Endothelial cell of umbilical vein (primary cell): ENCODE measurements at regions not wholly inside any gene's neighbourhood (a gene's known extent, or its start where the extent isn't known, plus 50 kb on each side); places are given as distances from the start of the nearest gene placed in this dataset.

Source experiments
- BruUV-seq: library from RNA; stranded (reverse); fragments of 400-500 nt; replicated peaks from 2 replicates; lab custom pipeline; 2021; lab: Mats Ljungman, UMichigan
- CTCF ChIA-PET: fragments of 300-600, 350-600 bp; sonication (Branson Sonifier 250); formaldehyde crosslinking; loops from one replicate; lab custom pipeline; 2021; ENCODE audit warnings: antibody characterized with exemption, inconsistent platforms; lab: Charles Lee
- POLR2A ChIA-PET: fragments of 300-600, 350-600 bp; sonication (Branson Sonifier 250); formaldehyde crosslinking; loops from one replicate; lab custom pipeline; 2021; ENCODE audit warnings: antibody characterized with exemption, inconsistent platforms; lab: Charles Lee
- DNase-seq: peaks from one replicate; pipeline ENCODE4 v3.0.0-alpha.2; 2011; ENCODE audit warnings: low read depth, low spot score
- FAIRE-seq: peaks from 2 replicates; lab custom pipeline; 2011; peaks lifted over from hg19 to GRCh38; lab: Jason Lieb, UNC
- H2AFZ ChIP-seq: 2 replicates; pipeline ENCODE4 v1.6.0; 2012; ENCODE audit warnings: low read depth, low read length, control low read depth, inconsistent platforms
- H3K27ac ChIP-seq: 2 replicates; pipeline ENCODE4 v1.5.1; 2011; ENCODE audit warnings: low read depth, mild to moderate bottlenecking, control low read depth, low read length, moderate library complexity; ENCODE audit not compliant: insufficient read depth
- H3K27me3 ChIP-seq, 2 experiments: 2 replicates each; pipeline versions ENCODE4 v1.6.0 to v1.6.1; 2011; ENCODE audit warnings: low read length in 2 of 2, mixed read lengths in 1 of 2; ENCODE audit not compliant: control insufficient read depth in 2 of 2, insufficient read depth in 2 of 2
- H3K36me3 ChIP-seq, 2 experiments: 2 replicates in 1 of 2; 3 replicates in 1 of 2; pipeline ENCODE4 v1.5.1; 2011; ENCODE audit warnings: low read length in 2 of 2, mild to moderate bottlenecking in 1 of 2, moderate library complexity in 1 of 2; ENCODE audit not compliant: control insufficient read depth in 2 of 2, insufficient read depth in 2 of 2; ENCODE audit errors: extremely low read depth in 1 of 2
- H3K4me1 ChIP-seq: 3 replicates; pipeline ENCODE4 v1.5.1; 2011; ENCODE audit warnings: mild to moderate bottlenecking, low read length; ENCODE audit not compliant: control insufficient read depth, insufficient read depth; ENCODE audit errors: extremely low read depth
- H3K4me2 ChIP-seq: 2 replicates; pipeline ENCODE4 v1.6.1; 2011; ENCODE audit warnings: low read length, control low read depth, mixed read lengths; ENCODE audit not compliant: insufficient read depth
- H3K4me3 ChIP-seq, 3 experiments: fragments of 200-600 bp in 1 of 3; sonication (generic), shearing (Covaris generic) in 1 of 3; replicated peaks in 1 of 3; 2 replicates each; pipeline ENCODE4 v1.5.1; 2011 to 2016; ENCODE audit warnings: control low read depth in 3 of 3, low read length in 3 of 3, mild to moderate bottlenecking in 2 of 3, inconsistent platforms in 1 of 3, low read depth in 1 of 3, moderate library complexity in 1 of 3; ENCODE audit not compliant: insufficient read depth in 1 of 3
- H3K79me2 ChIP-seq: 2 replicates; pipeline ENCODE4 v1.6.0; 2012; ENCODE audit warnings: low read length, inconsistent platforms; ENCODE audit not compliant: control insufficient read depth, insufficient read depth
- H3K9ac ChIP-seq: replicated peaks from 2 replicates; pipeline ENCODE3; 2011; ENCODE audit warnings: low read length, control low read depth; ENCODE audit not compliant: insufficient read depth; ENCODE audit errors: extremely low read depth
- H3K9me1 ChIP-seq: replicated peaks from 3 replicates; pipeline ENCODE4 v1.6.0; 2011; ENCODE audit warnings: mild to moderate bottlenecking, low read length; ENCODE audit not compliant: control insufficient read depth, insufficient read depth; ENCODE audit errors: extremely low read depth
- H3K9me3 ChIP-seq: replicated peaks from 2 replicates; pipeline ENCODE4 v1.5.1; 2012; ENCODE audit warnings: low read length, inconsistent platforms; ENCODE audit not compliant: control insufficient read depth, insufficient read depth
- H4K20me1 ChIP-seq: replicated peaks from 2 replicates; pipeline ENCODE3; 2011; ENCODE audit warnings: mild to moderate bottlenecking, low read length; ENCODE audit not compliant: control insufficient read depth, insufficient read depth; ENCODE audit errors: extremely low read depth
- CTCF ChIP-seq, 2 donors: IDR thresholded peaks; 1 replicate in 1 of 2; 2 replicates in 1 of 2; pipeline ENCODE4 v1.5.1; 2011; ENCODE audit warnings: low read length in 2 of 2, mild to moderate bottlenecking in 2 of 2, moderate library complexity in 2 of 2, control low read depth in 1 of 2, inconsistent platforms in 1 of 2, low read depth in 1 of 2; ENCODE audit not compliant: insufficient read depth in 1 of 2; ENCODE audit errors: extremely low read depth in 1 of 2
- EZH2 ChIP-seq: IDR thresholded peaks from 2 replicates; pipeline ENCODE4 v1.6.1; 2012; ENCODE audit warnings: borderline replicate concordance, low read depth, mild to moderate bottlenecking, moderate library complexity, low read length, inconsistent platforms; ENCODE audit not compliant: severe bottlenecking
- FOS ChIP-seq: IDR thresholded peaks from 2 replicates; pipeline ENCODE4 v1.6.1; 2011; ENCODE audit warnings: mild to moderate bottlenecking, low read length, moderate library complexity, borderline replicate concordance; ENCODE audit not compliant: insufficient read depth
- GATA2 ChIP-seq: IDR thresholded peaks from 2 replicates; pipeline ENCODE4 v1.7.0; 2011; ENCODE audit warnings: low read depth, mild to moderate bottlenecking, moderate library complexity, mixed read lengths, low read length; ENCODE audit not compliant: insufficient read length, insufficient read depth
- JUN ChIP-seq: IDR thresholded peaks from 2 replicates; pipeline ENCODE4 v1.6.1; 2011; ENCODE audit warnings: borderline replicate concordance, low read depth; ENCODE audit not compliant: insufficient read length, insufficient read depth
- MAX ChIP-seq: IDR thresholded peaks from 2 replicates; pipeline ENCODE4 v1.6.1; 2011; ENCODE audit not compliant: insufficient read depth, insufficient read length
- MYC ChIP-seq: IDR thresholded peaks from one replicate; pipeline ENCODE4 v1.6.1; 2011; ENCODE audit warnings: mild to moderate bottlenecking, low read depth, low read length
- POLR2A ChIP-seq: IDR thresholded peaks from 2 replicates; pipeline ENCODE4 v1.6.1; 2012; ENCODE audit warnings: low read depth, mild to moderate bottlenecking, control low read depth, low read length
- POLR2AphosphoS5 ChIP-seq: IDR thresholded peaks from 2 replicates; pipeline ENCODE4 v1.6.1; 2012; ENCODE audit warnings: low read depth, mild to moderate bottlenecking, control low read depth, low read length, moderate library complexity; ENCODE audit not compliant: insufficient read depth
- dilution Hi-C: fragments of 300-500 bp; cut with MboI; formaldehyde crosslinking; loops from one replicate; pipeline ENCODE4 v1.15.0; 2019; ENCODE audit warnings: low sequenced_read_pairs; ENCODE audit not compliant: extremely low pct_ligation_motif_present
- intact Hi-C: fragments of 100-400 bp; cut with micrococcal nuclease; formaldehyde crosslinking; loops from one replicate; pipeline ENCODE4 v1.10.0; 2022

- no peaks in the 10 kb centered on the region for H3K9me3 ChIP-seq
- ChIA-PET POLR2A (no interaction called here), CTCF (no interaction called here)
- H4K20me1 ChIP-seq, result no peaks in the 10 kb centered on the region
- H3K9me1 ChIP-seq, result no peaks in the 10 kb centered on the region
- no peak for TF ChIP-seq MYC
- no peak for TF ChIP-seq POLR2AphosphoS5
- TF ChIP-seq POLR2A, result no peak
- TF ChIP-seq JUN, result no peak
- TF ChIP-seq FOS, result no peak
- TF ChIP-seq EZH2, result no peak
- no peak for TF ChIP-seq GATA2
- TF ChIP-seq MAX, result no peak
- no peak for TF ChIP-seq CTCF (IDR thresholded peaks at IDR 0.05; ENCODE audit: extremely low read depth in 1 of 2, insufficient read depth in 1 of 2, low read depth in 1 of 2, low read length in 2 of 2)
- H3K9ac ChIP-seq, result no peak overlapping the region
- H3K4me1 ChIP-seq, result no peaks in the 10 kb centered on the region
- no peaks in the 10 kb centered on the region for H3K79me2 ChIP-seq
- DNase-seq (no peak), FAIRE-seq (no peak)
- intact Hi-C loops, result no loop called here
- no peaks in the 10 kb centered on the region for H3K27me3 ChIP-seq
- H3K27ac ChIP-seq, result no peak overlapping the region
- H3K4me3 ChIP-seq, result no peak overlapping the region
- H3K36me3 ChIP-seq, result no peaks in the 10 kb centered on the region
- no peak overlapping the region for H3K4me2 ChIP-seq
- H2AFZ ChIP-seq, result no peak overlapping the region
- no TSS peak for BruUV-seq
- dilution Hi-C loops, result no loop called here
Measured at GRCh38 chr3:154776549-154777225, 303.4 kb upstream of the MME start.
